ENCODE measurements at regions not wholly inside any gene's neighbourhood (a gene's known extent, or its start where the extent isn't known, plus 50 kb on each side); places are given as distances from the start of the nearest gene placed in this dataset.

DNA sequence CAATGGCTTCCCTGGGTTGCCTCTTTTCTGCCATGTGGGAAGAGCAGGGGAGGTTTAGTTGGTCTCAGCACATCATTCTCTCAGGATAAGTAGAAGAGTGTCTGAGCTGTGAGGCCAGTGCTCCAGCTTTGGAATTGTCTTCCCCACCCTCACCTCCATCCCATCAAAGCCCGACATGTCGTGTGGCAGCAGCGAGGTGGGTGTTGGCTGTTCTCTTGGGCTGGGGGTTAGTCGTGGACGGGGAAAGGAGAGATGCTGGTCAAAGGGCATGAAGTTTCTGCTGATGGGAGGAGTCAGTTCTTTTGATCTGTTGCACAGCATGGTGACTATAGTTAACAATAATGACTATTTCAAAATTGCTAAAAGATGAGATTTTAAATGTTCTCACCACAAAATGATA is 404.2 kb downstream of the TMEM121 start:
- no peak for DNase-seq (ENCODE audit: low spot score)
- H3K36me3 ChIP-seq (ENCODE audit: control insufficient read depth in 4 of 4, insufficient read depth in 3 of 4, low read depth in 1 of 4, low read length in 3 of 4): no peaks in the 10 kb centered on the region

DNA sequence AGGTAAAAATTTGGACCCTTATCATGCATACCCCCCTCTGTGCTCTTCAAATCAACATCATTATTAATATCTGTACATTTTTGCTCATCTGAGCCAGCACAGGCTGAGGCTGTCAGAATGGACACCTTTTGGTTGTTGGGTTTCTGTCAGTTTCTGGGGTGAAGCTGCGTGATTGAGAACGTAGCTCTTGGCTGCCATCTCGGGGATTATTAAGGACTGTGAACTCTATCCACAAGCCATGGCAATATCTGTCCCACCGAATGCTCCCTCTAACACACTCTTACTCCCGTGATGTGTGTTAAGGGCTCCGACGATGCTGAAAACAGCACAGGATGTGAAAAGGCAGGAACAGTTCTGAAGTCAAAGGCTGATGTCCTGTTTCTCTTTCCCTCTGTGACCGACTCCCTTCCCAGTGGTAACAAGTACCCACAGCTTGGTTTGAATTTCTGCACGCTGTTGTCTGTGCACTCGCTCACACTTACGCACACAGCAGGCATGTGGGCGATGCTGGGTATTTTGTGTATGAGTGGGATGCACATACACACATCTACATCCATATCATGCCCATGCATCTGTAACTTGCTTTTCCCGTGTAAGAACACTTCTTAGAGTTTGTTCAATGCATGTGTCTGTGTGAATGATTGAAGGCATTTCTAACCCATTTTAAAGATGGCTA is 405.6 kb downstream of the TMEM121 start:
- H3K9me3 ChIP-seq (ENCODE audit: control insufficient read depth in 4 of 4, low read length in 3 of 4): peaks cover 0 to 3% (median 1%) of the 10 kb centered on the region in 4 donors
- no peak overlapping the region for H3K27ac ChIP-seq (ENCODE audit: low read depth in 1 of 2, low read length in 2 of 2)
- no peaks in the 10 kb centered on the region for H3K36me3 ChIP-seq (ENCODE audit: control insufficient read depth in 4 of 4, insufficient read depth in 3 of 4, low read depth in 1 of 4, low read length in 3 of 4)
- TF ChIP-seq, protein P1, sequence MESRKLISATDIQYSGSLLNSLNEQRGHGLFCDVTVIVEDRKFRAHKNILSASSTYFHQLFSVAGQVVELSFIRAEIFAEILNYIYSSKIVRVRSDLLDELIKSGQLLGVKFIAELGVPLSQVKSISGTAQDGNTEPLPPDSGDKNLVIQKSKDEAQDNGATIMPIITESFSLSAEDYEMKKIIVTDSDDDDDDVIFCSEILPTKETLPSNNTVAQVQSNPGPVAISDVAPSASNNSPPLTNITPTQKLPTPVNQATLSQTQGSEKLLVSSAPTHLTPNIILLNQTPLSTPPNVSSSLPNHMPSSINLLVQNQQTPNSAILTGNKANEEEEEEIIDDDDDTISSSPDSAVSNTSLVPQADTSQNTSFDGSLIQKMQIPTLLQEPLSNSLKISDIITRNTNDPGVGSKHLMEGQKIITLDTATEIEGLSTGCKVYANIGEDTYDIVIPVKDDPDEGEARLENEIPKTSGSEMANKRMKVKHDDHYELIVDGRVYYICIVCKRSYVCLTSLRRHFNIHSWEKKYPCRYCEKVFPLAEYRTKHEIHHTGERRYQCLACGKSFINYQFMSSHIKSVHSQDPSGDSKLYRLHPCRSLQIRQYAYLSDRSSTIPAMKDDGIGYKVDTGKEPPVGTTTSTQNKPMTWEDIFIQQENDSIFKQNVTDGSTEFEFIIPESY (IDR thresholded peaks at IDR 0.05): no peak
- TF ChIP-seq JUND (IDR thresholded peaks at IDR 0.05) (no peak), TAF1 (conservative IDR thresholded peaks at IDR 0.05) (no peak), NR2F2 (IDR thresholded peaks at IDR 0.05) (no peak), EGR1 (IDR thresholded peaks at IDR 0.05; ENCODE audit: low read depth in 2 of 2) (no peak), RXRA (IDR thresholded peaks at IDR 0.05) (no peak), SP1 (IDR thresholded peaks at IDR 0.05) (no peak), HNF4A (conservative IDR thresholded peaks at IDR 0.05) (no peak), FOXA1 (IDR thresholded peaks at IDR 0.05) (no peak), GABPA (IDR thresholded peaks at IDR 0.05 in 1 of 2, conservative IDR thresholded peaks at IDR 0.05 in 1 of 2) (no peak)
- TF ChIP-seq, protein P2, sequence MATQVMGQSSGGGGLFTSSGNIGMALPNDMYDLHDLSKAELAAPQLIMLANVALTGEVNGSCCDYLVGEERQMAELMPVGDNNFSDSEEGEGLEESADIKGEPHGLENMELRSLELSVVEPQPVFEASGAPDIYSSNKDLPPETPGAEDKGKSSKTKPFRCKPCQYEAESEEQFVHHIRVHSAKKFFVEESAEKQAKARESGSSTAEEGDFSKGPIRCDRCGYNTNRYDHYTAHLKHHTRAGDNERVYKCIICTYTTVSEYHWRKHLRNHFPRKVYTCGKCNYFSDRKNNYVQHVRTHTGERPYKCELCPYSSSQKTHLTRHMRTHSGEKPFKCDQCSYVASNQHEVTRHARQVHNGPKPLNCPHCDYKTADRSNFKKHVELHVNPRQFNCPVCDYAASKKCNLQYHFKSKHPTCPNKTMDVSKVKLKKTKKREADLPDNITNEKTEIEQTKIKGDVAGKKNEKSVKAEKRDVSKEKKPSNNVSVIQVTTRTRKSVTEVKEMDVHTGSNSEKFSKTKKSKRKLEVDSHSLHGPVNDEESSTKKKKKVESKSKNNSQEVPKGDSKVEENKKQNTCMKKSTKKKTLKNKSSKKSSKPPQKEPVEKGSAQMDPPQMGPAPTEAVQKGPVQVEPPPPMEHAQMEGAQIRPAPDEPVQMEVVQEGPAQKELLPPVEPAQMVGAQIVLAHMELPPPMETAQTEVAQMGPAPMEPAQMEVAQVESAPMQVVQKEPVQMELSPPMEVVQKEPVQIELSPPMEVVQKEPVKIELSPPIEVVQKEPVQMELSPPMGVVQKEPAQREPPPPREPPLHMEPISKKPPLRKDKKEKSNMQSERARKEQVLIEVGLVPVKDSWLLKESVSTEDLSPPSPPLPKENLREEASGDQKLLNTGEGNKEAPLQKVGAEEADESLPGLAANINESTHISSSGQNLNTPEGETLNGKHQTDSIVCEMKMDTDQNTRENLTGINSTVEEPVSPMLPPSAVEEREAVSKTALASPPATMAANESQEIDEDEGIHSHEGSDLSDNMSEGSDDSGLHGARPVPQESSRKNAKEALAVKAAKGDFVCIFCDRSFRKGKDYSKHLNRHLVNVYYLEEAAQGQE (IDR thresholded peaks at IDR 0.05): no peak
- TF ChIP-seq, protein P3, sequence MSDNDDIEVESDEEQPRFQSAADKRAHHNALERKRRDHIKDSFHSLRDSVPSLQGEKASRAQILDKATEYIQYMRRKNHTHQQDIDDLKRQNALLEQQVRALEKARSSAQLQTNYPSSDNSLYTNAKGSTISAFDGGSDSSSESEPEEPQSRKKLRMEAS (IDR thresholded peaks at IDR 0.05): no peak
- 68% methylated on average over 13 of the region's 13 CpGs for WGBS
- DNase-seq (ENCODE audit: low spot score): no peak
- no peaks in the 10 kb centered on the region for H3K4me1 ChIP-seq (ENCODE audit: control insufficient read depth in 4 of 4, insufficient read depth in 4 of 4, low read length in 3 of 4)
- peaks cover 0 to 6% (median 1%) of the 10 kb centered on the region in 4 donors for H3K27me3 ChIP-seq (ENCODE audit: control insufficient read depth in 4 of 4, insufficient read depth in 4 of 4, low read length in 3 of 4)
- no peak overlapping the region for H3K4me3 ChIP-seq (ENCODE audit: low read depth in 1 of 3, low read length in 3 of 3)
- H3K9ac ChIP-seq (ENCODE audit: low read depth in 1 of 2, low read length in 2 of 2): no peak overlapping the region

More for the DNA sequence above, 404.2 kb downstream of the TMEM121 start:
- no peak for TF ChIP-seq TAF1 (conservative IDR thresholded peaks at IDR 0.05)
- no peak for TF ChIP-seq RAD21 (IDR thresholded peaks at IDR 0.05)
- WGBS: 68% methylated on average over 5 of the region's 5 CpGs
- no peak overlapping the region for H3K9ac ChIP-seq (ENCODE audit: low read depth in 1 of 2, low read length in 2 of 2)
- H3K4me3 ChIP-seq (ENCODE audit: low read depth in 1 of 3, low read length in 3 of 3): no peak overlapping the region
- no peaks in the 10 kb centered on the region for H3K4me1 ChIP-seq (ENCODE audit: control insufficient read depth in 4 of 4, insufficient read depth in 4 of 4, low read length in 3 of 4)
- peaks cover 0 to 3% (median 1%) of the 10 kb centered on the region in 4 donors for H3K9me3 ChIP-seq (ENCODE audit: control insufficient read depth in 4 of 4, low read length in 3 of 4)
- H3K27me3 ChIP-seq (ENCODE audit: control insufficient read depth in 4 of 4, insufficient read depth in 4 of 4, low read length in 3 of 4): peaks cover 0 to 6% (median 1%) of the 10 kb centered on the region in 4 donors
- no peak overlapping the region for H3K27ac ChIP-seq (ENCODE audit: low read depth in 1 of 2, low read length in 2 of 2)
